AG10803 (cell line): ENCODE measurements at regions not wholly inside any gene's neighbourhood (a gene's known extent, or its start where the extent isn't known, plus 50 kb on each side); places are given as distances from the start of the nearest gene placed in this dataset.
"Not testable (repeated sequence)": the region's sequence is repeated elsewhere in the genome, so short reads cannot be mapped to it uniquely, and the experiment has no call there.

Experiments used
- DNase-seq: peaks from one replicate; pipeline ENCODE4 v3.0.0; 2010; ENCODE audit warnings: low read depth
- H3K4me3 ChIP-seq: 2 replicates; pipeline ENCODE4 v1.5.1; 2011; ENCODE audit warnings: mild to moderate bottlenecking, low read length, control low read depth

- not testable (repeated sequence) for H3K4me3 ChIP-seq, DNase-seq
These were observed 306.8 kb upstream of the NOTCH2NLA start for GRCh38 chr1:146535575-146535974.

GRCh38 chr1:146530958-146531357 lies 302.1 kb upstream of the NOTCH2NLA start:
- not testable (repeated sequence) for DNase-seq, H3K4me3 ChIP-seq

GRCh38 chr1:146522812-146523211 lies 294.0 kb upstream of the NOTCH2NLA start:
- not testable (repeated sequence) for DNase-seq

GRCh38 chr1:146522345-146522744 lies 293.5 kb upstream of the NOTCH2NLA start:
- not testable (repeated sequence) for H3K4me3 ChIP-seq, DNase-seq

More at GRCh38 chr1:146522812-146523211, 294.0 kb upstream of the NOTCH2NLA start:
- not testable (repeated sequence) for H3K4me3 ChIP-seq

GRCh38 chr1:146521804-146522203 lies 293.0 kb upstream of the NOTCH2NLA start:
- H3K4me3 ChIP-seq, DNase-seq: not testable (repeated sequence)

GRCh38 chr1:146513754-146514153 lies 284.9 kb upstream of the NOTCH2NLA start:
- H3K4me3 ChIP-seq, DNase-seq: not testable (repeated sequence)

GRCh38 chr1:146511047-146511777 lies 282.4 kb upstream of the NOTCH2NLA start:
- DNase-seq, H3K4me3 ChIP-seq: not testable (repeated sequence)

- not testable (repeated sequence) for DNase-seq
These were observed 281.6 kb upstream of the NOTCH2NLA start for GRCh38 chr1:146510248-146510983.

GRCh38 chr1:146504121-146504520 lies 275.3 kb upstream of the NOTCH2NLA start:
- H3K4me3 ChIP-seq, DNase-seq: not testable (repeated sequence)

More at GRCh38 chr1:146510248-146510983, 281.6 kb upstream of the NOTCH2NLA start:
- not testable (repeated sequence) for H3K4me3 ChIP-seq

GRCh38 chr1:146487555-146487954 lies 258.7 kb upstream of the NOTCH2NLA start:
- DNase-seq, H3K4me3 ChIP-seq: not testable (repeated sequence)

- DNase-seq, result not testable (repeated sequence)
- H3K4me3 ChIP-seq, result peak overlapping the region; percentile 29; the same call in 1 of the 2 replicates
These were observed 258.3 kb upstream of the NOTCH2NLA start for GRCh38 chr1:146487155-146487554.

GRCh38 chr1:146486300-146487014 lies 257.6 kb upstream of the NOTCH2NLA start:
- H3K4me3 ChIP-seq, result peak overlapping the region; percentile 54
- DNase-seq, result peak; percentile 41

- H3K4me3 ChIP-seq, DNase-seq: not testable (repeated sequence)
These were observed 255.4 kb upstream of the NOTCH2NLA start for GRCh38 chr1:146484195-146484594.

- peak; percentile 65 for DNase-seq
- not testable (repeated sequence) for H3K4me3 ChIP-seq
These were observed 250.4 kb upstream of the NOTCH2NLA start for GRCh38 chr1:146479188-146479587.
